Muscle of arm (tissue), 1 donor: ENCODE measurements at regions not wholly inside any gene's neighbourhood (a gene's known extent, or its start where the extent isn't known, plus 50 kb on each side); places are given as distances from the start of the nearest gene placed in this dataset.

ENCODE experiments used
- DNase-seq: peaks from one replicate; pipeline ENCODE4 v3.0.0-alpha.2; 2013

GRCh38 chr1:79312438-79312837, 305.9 kb upstream of the ADGRL4 start:
- no peak for DNase-seq

GRCh38 chr1:79310609-79311008, 304.1 kb upstream of the ADGRL4 start:
- no peak for DNase-seq

- no peak for DNase-seq
Measured at GRCh38 chr1:79304131-79304530, 297.6 kb upstream of the ADGRL4 start.

- no peak for DNase-seq
Measured at GRCh38 chr1:79303040-79303439, 296.5 kb upstream of the ADGRL4 start.

- no peak for DNase-seq
Measured at GRCh38 chr1:79302380-79302930, 295.9 kb upstream of the ADGRL4 start.

GRCh38 chr1:79295967-79296366, 289.4 kb upstream of the ADGRL4 start:
- DNase-seq: no peak

GRCh38 chr1:79293611-79294010, 287.1 kb upstream of the ADGRL4 start:
- DNase-seq: no peak

GRCh38 chr1:79290927-79291474, 284.5 kb upstream of the ADGRL4 start:
- DNase-seq: no peak

GRCh38 chr1:79287982-79288381, 281.5 kb upstream of the ADGRL4 start:
- no peak for DNase-seq

GRCh38 chr1:79285667-79286066, 279.1 kb upstream of the ADGRL4 start:
- DNase-seq: no peak

- no peak for DNase-seq
Measured at GRCh38 chr1:79283451-79283850, 276.9 kb upstream of the ADGRL4 start.

GRCh38 chr1:79281442-79281841, 274.9 kb upstream of the ADGRL4 start:
- DNase-seq: no peak

- DNase-seq: no peak
Measured at GRCh38 chr1:79271759-79272158, 265.2 kb upstream of the ADGRL4 start.

GRCh38 chr1:79264975-79265818, 258.7 kb upstream of the ADGRL4 start:
- no peak for DNase-seq

- no peak for DNase-seq
Measured at GRCh38 chr1:79264285-79264684, 257.8 kb upstream of the ADGRL4 start.

- no peak for DNase-seq
Measured at GRCh38 chr1:79262745-79263258, 256.3 kb upstream of the ADGRL4 start.

GRCh38 chr1:79259390-79260336, 253.1 kb upstream of the ADGRL4 start:
- peak; percentile 19 for DNase-seq

GRCh38 chr1:79255421-79255820, 248.9 kb upstream of the ADGRL4 start:
- no peak for DNase-seq

- DNase-seq: no peak
Measured at GRCh38 chr1:79252598-79252997, 246.1 kb upstream of the ADGRL4 start.

GRCh38 chr1:79239840-79240239, 233.3 kb upstream of the ADGRL4 start:
- no peak for DNase-seq

- DNase-seq: no peak
Measured at GRCh38 chr1:79235301-79236002, 228.9 kb upstream of the ADGRL4 start.
